Neuron (in vitro differentiated cells): ENCODE measurements at regions not wholly inside any gene's neighbourhood (a gene's known extent, or its start where the extent isn't known, plus 50 kb on each side); places are given as distances from the start of the nearest gene placed in this dataset.

ENCODE experiments used
- H2AFZ ChIP-seq: one replicate; pipeline ENCODE4 v1.6.1; 2013; ENCODE audit warnings: low read depth, mild to moderate bottlenecking, inconsistent platforms, low read length, moderate library complexity
- H3K27me3 ChIP-seq: one replicate; pipeline ENCODE4 v1.6.1; 2013; ENCODE audit warnings: low read length; ENCODE audit not compliant: insufficient read depth
- H3K36me3 ChIP-seq: one replicate; pipeline ENCODE4 v1.6.1; 2013; ENCODE audit warnings: low read length; ENCODE audit not compliant: insufficient read depth
- H3K4me1 ChIP-seq: one replicate; pipeline ENCODE4 v1.6.1; 2013; ENCODE audit warnings: low read length; ENCODE audit not compliant: insufficient read depth
- H3K4me3 ChIP-seq: 2 replicates; pipeline ENCODE4 v1.5.1; 2013; ENCODE audit warnings: mild to moderate bottlenecking, low read length, moderate library complexity
- H3K9me3 ChIP-seq: one replicate; pipeline ENCODE4 v1.6.1; 2013; ENCODE audit warnings: low read length

DNA sequence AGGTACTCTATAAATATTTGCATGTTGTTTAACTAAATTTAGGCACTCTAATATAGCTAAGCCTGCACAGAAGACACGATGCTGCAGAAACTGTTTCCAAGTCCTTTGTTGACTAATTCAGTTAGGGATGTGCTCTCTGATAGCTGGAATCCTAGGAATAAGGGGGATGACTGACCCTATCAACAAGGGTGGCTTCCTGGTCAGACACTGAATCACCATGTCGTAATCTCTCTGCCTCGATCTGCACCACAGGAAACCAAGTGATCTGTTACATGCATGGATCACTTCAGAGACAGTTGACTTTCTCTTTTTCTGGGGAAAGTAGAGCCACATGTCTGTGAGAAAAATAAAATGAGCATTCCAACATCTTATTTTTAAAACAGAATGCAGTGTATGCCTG lies 169.1 kb downstream of the GUCY2F start:
- H3K36me3 ChIP-seq = no peaks in the 10 kb centered on the region
- no peak overlapping the region for H3K4me3 ChIP-seq
- H3K4me1 ChIP-seq = no peaks in the 10 kb centered on the region
- H3K27me3 ChIP-seq = no peaks in the 10 kb centered on the region
- no peaks in the 10 kb centered on the region for H3K9me3 ChIP-seq
- H2AFZ ChIP-seq = no peak overlapping the region

DNA sequence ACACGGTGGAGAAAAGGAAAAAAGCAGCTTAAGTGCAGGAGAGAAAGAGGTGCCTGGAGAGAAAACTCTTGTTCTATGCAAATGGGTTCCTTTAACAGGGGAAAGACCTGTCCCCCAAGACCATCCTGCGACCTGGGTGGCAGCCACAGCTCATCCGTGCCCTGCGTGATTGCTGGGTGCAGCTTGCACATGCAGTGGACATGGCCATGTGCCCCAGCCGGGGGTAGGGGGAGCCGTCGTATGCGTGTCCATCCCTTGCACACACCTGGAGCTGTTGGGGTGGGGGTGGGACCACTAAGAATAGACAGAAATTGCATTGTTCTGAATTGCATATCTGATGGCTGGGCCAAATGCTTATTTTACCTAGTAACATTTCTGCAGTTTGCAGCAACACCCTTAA lies 171.9 kb downstream of the GUCY2F start:
- Histone ChIP-seq H3K9me3 (no peaks in the 10 kb centered on the region), H3K4me3 (no peak overlapping the region), H2AFZ (no peak overlapping the region), H3K36me3 (no peaks in the 10 kb centered on the region), H3K4me1 (no peaks in the 10 kb centered on the region), H3K27me3 (no peaks in the 10 kb centered on the region)

DNA sequence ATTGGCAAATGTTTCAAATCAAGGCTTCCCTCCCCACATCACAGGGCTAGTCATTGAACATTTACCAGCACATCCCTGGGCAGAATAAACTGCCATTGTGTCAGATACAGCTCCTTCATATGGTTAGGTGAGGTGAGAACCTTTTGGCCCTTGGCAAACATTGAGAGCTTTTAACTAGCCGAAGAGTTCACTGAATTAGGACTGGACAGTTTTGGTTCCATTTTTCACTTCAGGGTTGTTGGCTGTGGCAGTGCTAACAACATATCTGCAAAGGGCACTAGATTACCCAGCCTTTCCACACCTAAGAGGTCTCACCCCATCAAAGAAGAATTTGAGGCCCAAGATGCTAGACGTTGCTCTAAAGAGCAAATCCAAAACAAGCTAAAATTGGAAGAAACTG lies 180.7 kb downstream of the GUCY2F start:
- H3K4me3 ChIP-seq = no peak overlapping the region
- H3K27me3 ChIP-seq = no peaks in the 10 kb centered on the region
- no peaks in the 10 kb centered on the region for H3K9me3 ChIP-seq
- H2AFZ ChIP-seq = no peak overlapping the region
- no peaks in the 10 kb centered on the region for H3K4me1 ChIP-seq
- H3K36me3 ChIP-seq = no peaks in the 10 kb centered on the region

DNA sequence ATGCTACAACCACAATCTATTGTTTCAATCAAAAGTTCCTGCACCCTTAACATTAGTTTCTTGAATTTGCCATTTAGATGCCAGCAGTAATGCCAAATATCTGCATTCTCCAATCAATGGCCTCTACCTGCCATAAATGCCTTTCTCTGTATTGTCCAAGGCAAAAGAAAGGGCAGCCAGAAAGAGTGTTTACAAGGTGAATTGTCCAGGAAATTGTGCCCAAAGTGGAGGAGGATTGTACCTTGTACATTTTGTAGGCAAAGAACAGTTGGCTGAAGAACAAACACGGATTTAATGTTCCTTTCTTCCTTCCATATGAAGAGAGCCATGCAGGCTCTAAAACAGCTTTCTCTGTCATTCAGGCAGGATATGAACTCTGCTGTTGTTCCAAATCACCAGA lies 181.5 kb downstream of the GUCY2F start:
- Histone ChIP-seq H3K4me1 (no peaks in the 10 kb centered on the region), H3K4me3 (no peak overlapping the region), H3K9me3 (no peaks in the 10 kb centered on the region), H3K27me3 (no peaks in the 10 kb centered on the region), H2AFZ (no peak overlapping the region), H3K36me3 (no peaks in the 10 kb centered on the region)

DNA sequence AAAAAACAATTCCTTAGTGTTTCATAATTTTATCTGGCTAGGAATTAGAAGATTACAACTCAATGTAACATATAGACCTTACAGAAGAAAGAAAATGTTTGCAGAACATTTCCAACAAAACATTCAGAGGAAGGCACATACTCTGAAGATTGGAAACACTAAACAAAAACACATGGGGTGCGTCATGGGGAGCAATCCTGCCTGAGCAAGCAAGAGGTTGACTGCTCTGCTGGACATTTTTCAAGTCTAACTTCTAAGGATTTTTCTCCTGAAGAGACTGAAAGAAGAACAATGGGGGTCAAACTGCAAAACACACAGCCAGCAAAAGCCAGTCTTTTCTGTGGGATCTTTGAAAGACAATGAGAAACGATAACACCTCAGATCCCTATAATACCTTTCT lies 182.8 kb downstream of the GUCY2F start:
- no peaks in the 10 kb centered on the region for H3K9me3 ChIP-seq
- H3K36me3 ChIP-seq = no peaks in the 10 kb centered on the region
- H3K27me3 ChIP-seq = no peaks in the 10 kb centered on the region
- H2AFZ ChIP-seq = no peak overlapping the region
- no peak overlapping the region for H3K4me3 ChIP-seq
- H3K4me1 ChIP-seq = no peaks in the 10 kb centered on the region

DNA sequence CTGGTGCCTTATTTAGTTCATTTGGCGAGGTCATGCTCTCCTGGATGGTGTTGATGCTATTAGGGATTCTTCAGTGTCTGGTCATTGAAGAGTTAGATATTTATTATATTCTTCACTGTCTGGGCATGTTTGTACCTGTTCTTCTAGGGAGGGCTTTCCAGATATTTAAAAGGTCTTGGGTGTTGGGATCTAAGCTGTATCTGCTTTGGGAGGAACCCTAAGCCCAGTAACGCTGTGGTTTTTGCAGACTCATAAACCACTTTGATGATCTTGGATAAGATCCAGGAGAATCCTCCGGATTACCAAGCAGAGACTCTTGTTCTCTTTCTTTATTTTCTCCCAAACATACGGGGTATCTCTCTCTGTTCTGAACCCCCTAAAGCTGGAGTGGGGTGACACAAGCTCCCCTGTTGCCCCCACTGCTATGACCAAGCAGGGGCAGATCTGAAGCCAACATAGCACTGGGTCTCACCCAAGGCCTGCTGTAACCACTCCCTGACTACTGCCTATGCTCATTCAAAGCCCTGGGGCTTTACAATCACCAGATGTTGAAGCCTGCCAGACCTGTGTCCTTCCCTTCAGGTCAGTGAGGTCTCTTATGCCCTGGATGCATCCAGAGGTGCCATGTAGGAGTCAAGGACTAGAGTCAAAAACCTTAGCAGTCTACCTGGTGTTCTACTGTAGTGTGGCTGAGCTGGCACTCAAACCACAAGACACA lies 187.6 kb downstream of the GUCY2F start:
- Histone ChIP-seq H2AFZ (no peak overlapping the region), H3K9me3 (no peaks in the 10 kb centered on the region), H3K4me1 (no peaks in the 10 kb centered on the region), H3K4me3 (no peak overlapping the region), H3K27me3 (no peaks in the 10 kb centered on the region), H3K36me3 (no peaks in the 10 kb centered on the region)

DNA sequence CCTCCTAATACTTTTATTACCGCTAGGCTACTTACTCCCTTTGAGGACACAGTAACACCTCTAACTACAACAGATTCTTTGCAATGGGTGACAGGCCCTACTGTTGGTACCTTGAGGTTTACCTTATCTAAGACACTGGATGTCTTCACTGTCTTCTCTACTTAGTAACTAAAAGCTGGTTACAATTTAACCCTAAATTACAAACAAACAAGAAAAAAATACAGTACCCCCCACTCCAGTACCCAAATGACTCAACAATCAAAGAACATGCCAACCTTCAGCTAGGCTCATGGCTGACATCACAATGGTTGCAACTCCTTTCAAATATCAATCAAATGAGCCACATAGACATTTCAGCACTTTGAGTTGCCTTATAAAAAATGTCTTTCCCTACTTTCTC lies 198.0 kb downstream of the GUCY2F start:
- Histone ChIP-seq H3K4me3 (no peak overlapping the region), H2AFZ (no peak overlapping the region), H3K36me3 (no peaks in the 10 kb centered on the region), H3K4me1 (peaks cover 3% of the 10 kb centered on the region), H3K27me3 (no peaks in the 10 kb centered on the region), H3K9me3 (no peaks in the 10 kb centered on the region)

DNA sequence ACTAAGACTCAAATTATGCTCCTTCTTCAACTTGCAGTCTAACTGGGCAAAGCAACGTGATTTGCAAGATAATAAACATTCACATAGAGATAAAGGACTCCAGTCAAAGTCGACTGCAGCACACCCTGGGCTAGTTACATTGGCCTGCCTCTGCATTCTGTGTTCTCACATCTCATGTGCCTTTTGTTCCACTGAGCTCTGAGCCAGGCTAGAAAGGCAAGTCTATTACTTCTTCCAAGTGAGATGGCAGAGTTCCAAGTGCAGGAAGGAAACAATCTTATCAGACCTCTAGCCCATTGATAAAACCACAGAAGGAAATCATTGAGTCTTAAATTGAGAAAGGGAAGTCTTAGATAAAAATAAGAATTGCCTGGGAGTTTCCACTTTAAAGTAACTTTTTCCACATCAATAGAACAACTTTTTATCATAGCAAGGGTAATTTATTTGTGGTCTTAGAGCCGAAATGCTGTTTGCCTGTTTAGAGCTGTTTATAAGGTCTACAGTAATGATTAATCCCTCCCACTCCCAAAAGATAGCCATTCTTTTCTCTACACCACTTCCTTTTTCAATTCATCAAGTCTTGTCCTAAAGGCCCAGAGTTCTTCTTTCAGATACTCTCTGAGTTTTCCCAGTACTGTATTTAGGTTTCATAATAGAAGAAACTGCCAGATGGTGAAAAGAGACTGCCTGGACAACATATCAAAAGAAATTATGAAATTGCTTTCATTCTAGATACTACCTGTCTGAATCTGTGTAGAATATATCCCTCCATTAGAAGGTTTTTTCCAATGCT lies 200.2 kb downstream of the GUCY2F start:
- Histone ChIP-seq H2AFZ (no peak overlapping the region), H3K4me1 (peaks cover 3% of the 10 kb centered on the region), H3K4me3 (no peak overlapping the region), H3K9me3 (no peaks in the 10 kb centered on the region), H3K27me3 (no peaks in the 10 kb centered on the region), H3K36me3 (no peaks in the 10 kb centered on the region)

DNA sequence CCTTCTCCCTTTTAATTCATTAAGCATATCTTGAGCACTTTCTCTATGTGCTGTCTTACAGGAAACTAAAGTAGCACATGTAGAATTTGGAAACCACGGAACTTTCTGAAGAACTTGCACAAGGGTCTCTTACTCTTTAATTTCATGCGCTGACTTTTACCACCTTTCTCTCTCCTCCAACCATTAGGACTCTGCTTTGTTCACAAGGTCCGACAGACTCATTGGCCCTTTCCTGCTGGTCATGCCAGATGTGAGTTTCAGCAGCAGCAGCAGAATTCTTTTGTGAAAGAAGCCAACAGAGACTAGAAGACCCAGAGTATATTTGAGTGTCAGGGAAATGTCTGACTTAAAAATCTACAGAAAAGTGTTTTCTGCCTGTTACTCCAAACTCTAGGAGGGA lies 207.1 kb downstream of the GUCY2F start:
- H3K9me3 ChIP-seq = no peaks in the 10 kb centered on the region
- no peak overlapping the region for H2AFZ ChIP-seq
- no peaks in the 10 kb centered on the region for H3K36me3 ChIP-seq
- no peak overlapping the region for H3K4me3 ChIP-seq
- no peaks in the 10 kb centered on the region for H3K27me3 ChIP-seq
- H3K4me1 ChIP-seq = no peaks in the 10 kb centered on the region

DNA sequence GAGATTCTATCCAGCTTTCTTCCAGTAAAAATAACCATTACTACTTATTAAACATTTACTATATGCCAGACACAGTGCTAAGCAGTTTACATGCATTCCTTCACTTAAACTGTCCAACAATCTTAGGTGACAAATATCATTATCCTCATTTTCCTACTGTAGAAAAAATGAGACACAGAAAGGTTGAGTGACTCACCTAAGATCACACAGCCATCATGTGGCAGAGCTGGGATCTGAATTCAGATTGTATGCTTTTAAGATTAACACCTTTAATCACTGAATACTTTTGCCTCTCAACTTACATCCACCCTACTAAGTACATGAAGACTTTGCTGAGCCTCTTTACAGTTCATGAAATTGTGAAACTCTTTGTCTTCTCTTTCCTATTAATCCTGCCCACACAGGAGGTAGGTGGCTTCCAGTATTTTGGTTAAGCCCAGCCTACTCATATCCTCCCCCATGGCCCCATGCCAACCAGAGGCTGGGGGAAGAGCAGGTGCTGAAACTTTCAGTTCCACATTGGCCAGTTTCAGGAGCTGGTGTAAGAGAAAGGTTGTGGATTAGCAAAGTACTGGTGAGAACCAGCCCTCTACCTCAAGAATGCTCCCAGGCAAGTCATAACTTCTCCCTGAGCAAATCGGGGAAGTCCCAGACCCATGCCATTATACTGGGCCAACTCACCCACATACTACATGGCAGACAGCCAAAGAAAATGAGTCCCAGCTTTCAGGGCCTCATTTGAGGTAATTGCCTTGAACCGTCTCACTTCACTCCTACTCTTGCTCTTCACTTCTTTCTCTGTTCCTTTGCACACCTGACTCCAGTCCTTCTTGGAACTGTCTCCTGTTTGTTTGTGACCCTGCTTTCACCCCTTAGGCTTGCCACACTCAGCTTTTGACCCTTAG lies 211.1 kb downstream of the GUCY2F start:
- no peaks in the 10 kb centered on the region for H3K4me1 ChIP-seq
- H2AFZ ChIP-seq = no peak overlapping the region
- H3K27me3 ChIP-seq = no peaks in the 10 kb centered on the region
- no peak overlapping the region for H3K4me3 ChIP-seq
- H3K9me3 ChIP-seq = no peaks in the 10 kb centered on the region
- no peaks in the 10 kb centered on the region for H3K36me3 ChIP-seq

DNA sequence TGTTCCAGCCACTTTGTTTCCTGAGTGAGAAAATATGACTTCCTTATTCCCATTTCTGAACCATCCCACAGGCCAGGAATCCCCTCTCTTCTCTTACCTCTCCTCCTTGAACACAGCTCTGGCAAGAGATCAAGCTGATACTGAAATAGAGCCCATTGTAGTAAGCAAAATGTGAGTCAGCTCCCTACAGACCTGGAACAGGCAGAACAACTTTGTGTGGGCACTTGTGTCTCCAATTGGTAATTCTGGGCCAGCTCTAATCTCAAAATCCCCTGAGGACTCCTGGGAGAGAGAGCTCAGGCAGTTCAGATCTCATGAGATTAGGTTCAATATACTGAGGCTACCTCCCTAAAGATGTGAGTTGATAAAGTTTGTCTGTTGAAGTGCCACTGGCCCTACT lies 213.5 kb downstream of the GUCY2F start:
- Histone ChIP-seq H3K36me3 (no peaks in the 10 kb centered on the region), H3K4me3 (no peak overlapping the region), H2AFZ (no peak overlapping the region), H3K4me1 (no peaks in the 10 kb centered on the region), H3K9me3 (no peaks in the 10 kb centered on the region), H3K27me3 (no peaks in the 10 kb centered on the region)

DNA sequence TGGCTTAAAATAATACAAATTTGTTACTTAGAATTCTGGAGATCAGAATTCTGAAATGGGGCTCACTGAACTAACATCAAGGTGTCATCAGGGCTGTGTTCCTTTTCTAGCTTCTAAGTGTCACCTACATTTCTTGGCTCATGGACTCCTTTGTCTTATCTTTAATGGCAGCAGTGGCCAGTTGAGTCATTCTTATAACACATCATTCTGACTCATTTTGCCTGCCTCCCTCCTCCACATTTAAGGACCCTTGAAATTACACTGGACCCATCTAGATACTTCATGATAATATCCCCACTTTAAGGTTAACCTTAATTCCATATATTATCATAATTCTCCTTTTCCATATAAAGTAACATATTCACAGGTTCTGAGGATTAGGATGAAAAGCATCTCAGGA lies 215.9 kb downstream of the GUCY2F start:
- no peaks in the 10 kb centered on the region for H3K27me3 ChIP-seq
- no peaks in the 10 kb centered on the region for H3K9me3 ChIP-seq
- H2AFZ ChIP-seq = no peak overlapping the region
- no peaks in the 10 kb centered on the region for H3K36me3 ChIP-seq
- H3K4me1 ChIP-seq = no peaks in the 10 kb centered on the region
- H3K4me3 ChIP-seq = no peak overlapping the region

DNA sequence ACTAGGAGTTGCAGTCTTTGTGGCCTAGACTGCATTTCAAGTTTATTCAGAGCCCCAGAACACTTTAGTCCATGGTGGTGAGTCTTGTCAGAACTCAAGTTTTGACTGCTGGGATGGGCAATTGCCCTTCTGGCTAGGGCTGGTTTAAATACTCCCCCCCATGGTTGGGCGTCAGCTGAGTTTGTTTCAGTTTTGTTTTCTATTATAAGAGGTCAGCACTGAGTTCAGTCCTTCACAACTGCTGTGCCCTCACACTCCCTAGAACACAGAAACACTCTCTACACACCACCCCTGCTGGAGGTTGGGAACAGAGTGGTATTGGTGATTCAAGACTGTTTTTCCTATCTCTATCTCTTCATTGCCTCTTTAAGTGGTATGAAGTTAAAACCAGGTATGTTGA lies 217.0 kb downstream of the GUCY2F start:
- no peaks in the 10 kb centered on the region for H3K36me3 ChIP-seq
- H2AFZ ChIP-seq = no peak overlapping the region
- H3K27me3 ChIP-seq = no peaks in the 10 kb centered on the region
- H3K9me3 ChIP-seq = no peaks in the 10 kb centered on the region
- H3K4me1 ChIP-seq = no peaks in the 10 kb centered on the region
- no peak overlapping the region for H3K4me3 ChIP-seq
